ENCODE measurements at regions not wholly inside any gene's neighbourhood (a gene's known extent, or its start where the extent isn't known, plus 50 kb on each side); places are given as distances from the start of the nearest gene placed in this dataset.
A peak's percentile ranks its signal among the peaks of the same experiment; 100 is the strongest.

GRCh38 chr9:91131433-91131839 is 230.3 kb downstream of the AUH start:
- no peak overlapping the region for H3K4me3 ChIP-seq (ENCODE audit: low read length)
- TF ChIP-seq ZNF274 (IDR thresholded peaks at IDR 0.05; ENCODE audit: low read depth, low read length): no peak

DNA sequence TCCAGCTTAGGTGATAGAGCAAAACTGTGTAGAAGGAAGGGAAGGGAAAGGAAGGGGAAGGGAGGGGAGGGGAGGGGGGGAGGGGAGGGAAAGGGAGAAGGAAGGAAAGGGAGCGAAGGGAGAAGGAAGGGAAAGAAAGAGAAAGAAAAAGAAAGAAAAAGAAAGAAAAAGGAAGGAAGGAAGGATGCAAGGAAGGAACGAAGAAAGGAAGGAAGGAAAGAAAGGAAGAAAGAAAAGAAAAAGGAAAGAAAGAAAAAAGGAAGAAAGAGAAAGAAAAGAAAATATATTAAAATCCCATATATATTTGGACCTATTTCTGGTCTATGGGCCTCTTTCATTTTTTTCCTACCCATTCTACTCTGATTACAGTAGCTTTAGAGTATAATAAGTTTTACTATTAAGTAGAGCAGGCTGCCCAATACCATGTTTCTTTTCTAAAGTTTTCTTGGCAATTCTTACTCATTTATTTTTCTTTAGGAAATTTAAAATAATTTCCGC is 229.1 kb downstream of the AUH start:
- no peak overlapping the region for H3K4me3 ChIP-seq (ENCODE audit: low read length)
- no peak for TF ChIP-seq ZNF274 (IDR thresholded peaks at IDR 0.05; ENCODE audit: low read depth, low read length)

GRCh38 chr9:91134608-91135007 is 227.1 kb downstream of the AUH start:
- no peak for TF ChIP-seq ZNF274 (IDR thresholded peaks at IDR 0.05; ENCODE audit: low read depth, low read length)

DNA sequence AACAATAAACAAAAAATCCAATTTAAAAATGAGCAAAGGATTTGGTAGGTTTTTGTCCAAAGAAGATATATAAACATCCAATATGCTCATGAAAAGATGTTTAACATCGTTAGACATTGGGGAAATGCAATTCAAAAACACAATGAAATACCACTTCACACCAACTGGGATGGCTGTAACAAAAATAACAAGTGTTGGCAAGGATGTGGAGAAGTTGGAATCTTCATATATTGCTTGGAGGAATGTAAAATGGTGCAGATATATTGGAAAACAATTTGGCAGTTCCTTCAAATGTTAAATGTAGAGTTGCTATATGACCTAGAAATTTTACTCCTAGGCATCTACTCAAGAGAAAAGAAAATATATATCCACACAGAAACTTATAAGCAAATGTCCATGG is 224.3 kb downstream of the AUH start:
- TF ChIP-seq ZNF274 (IDR thresholded peaks at IDR 0.05; ENCODE audit: low read depth, low read length): no peak
- H3K4me3 ChIP-seq (ENCODE audit: low read length): no peak overlapping the region

More at GRCh38 chr9:91134608-91135007, 227.1 kb downstream of the AUH start:
- H3K4me3 ChIP-seq (ENCODE audit: low read length): no peak overlapping the region

- no peak overlapping the region for H3K4me3 ChIP-seq (ENCODE audit: low read length)
- TF ChIP-seq ZNF274 (IDR thresholded peaks at IDR 0.05; ENCODE audit: low read depth, low read length): no peak
These were observed 223.0 kb downstream of the AUH start for GRCh38 chr9:91138760-91139159.

DNA sequence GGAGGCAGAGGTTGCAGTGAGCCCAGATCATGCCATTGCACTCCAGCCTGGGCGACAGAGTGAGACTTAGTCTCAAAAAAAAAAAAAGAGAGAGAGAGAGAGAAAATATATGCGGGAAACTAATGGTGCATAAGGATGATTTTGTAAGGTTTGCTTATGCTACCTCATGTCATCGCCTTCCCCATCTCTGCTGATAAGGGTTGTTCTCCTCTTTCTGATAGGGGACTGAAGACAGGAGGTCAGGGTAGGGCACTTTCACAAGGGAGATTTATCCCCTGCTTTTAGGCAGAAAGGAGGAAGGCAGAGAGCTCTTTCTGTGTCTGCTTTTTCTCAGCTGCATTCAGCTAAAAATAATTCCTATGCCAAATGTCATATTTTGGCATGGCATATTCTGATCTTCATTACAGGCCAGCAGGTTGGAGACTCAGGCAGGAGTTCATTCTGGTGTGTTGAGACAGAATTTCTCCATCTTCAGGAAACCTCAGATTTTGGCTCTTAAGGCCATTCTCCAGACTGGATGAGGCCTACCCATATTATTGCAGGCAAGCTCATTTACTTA is 220.2 kb downstream of the AUH start:
- H3K4me3 ChIP-seq (ENCODE audit: low read length): no peak overlapping the region
- TF ChIP-seq ZNF274 (IDR thresholded peaks at IDR 0.05; ENCODE audit: low read depth, low read length): no peak

DNA sequence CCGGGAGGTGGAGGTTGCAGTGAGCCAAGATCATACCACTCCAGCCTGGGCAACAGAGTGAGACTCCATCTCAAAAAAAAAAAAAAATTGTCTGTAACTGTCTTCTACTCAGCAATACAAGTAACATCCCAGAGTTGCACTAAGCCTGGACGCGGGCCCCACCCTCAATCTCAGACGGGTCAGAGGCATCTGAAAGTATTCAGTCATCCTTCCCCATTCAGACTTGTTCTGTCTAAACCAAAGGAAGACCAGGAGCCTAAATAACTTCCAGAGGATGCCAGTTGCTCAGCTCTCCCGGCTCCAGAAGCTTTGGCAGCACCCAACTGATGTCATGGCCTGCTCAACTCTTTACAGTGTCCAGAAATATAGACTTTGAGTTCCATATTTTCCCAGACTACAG is 218.6 kb downstream of the AUH start:
- H3K4me3 ChIP-seq (ENCODE audit: low read length): no peak overlapping the region
- no peak for TF ChIP-seq ZNF274 (IDR thresholded peaks at IDR 0.05; ENCODE audit: low read depth, low read length)

- no peak overlapping the region for H3K4me3 ChIP-seq (ENCODE audit: low read length)
- no peak for TF ChIP-seq ZNF274 (IDR thresholded peaks at IDR 0.05; ENCODE audit: low read depth, low read length)
These were observed 218.1 kb downstream of the AUH start for GRCh38 chr9:91143642-91144041.

- no peak for TF ChIP-seq ZNF274 (IDR thresholded peaks at IDR 0.05; ENCODE audit: low read depth, low read length)
- no peak overlapping the region for H3K4me3 ChIP-seq (ENCODE audit: low read length)
These were observed 216.9 kb downstream of the AUH start for GRCh38 chr9:91144769-91145168.

DNA sequence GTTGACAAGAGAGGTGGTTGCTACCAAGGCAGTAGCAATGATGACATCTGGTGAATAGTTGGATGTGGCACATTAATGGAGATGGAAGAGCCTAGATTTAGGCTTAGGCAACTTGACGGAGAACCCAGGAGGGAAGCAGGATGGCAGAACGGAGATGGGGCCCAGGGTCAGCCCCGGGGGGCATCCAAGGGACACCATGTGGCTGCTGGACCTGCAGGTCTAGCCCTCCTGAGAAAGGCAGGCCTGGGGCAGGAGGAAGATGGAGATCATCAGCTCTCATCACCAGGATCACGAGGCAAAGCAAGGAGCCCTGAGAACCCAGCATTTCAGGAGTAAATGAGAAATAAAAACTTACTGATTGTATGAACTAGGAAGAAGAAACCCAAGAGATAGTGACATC is 216.2 kb downstream of the AUH start:
- no peak for TF ChIP-seq ZNF274 (IDR thresholded peaks at IDR 0.05; ENCODE audit: low read depth, low read length)
- H3K4me3 ChIP-seq (ENCODE audit: low read length): no peak overlapping the region

DNA sequence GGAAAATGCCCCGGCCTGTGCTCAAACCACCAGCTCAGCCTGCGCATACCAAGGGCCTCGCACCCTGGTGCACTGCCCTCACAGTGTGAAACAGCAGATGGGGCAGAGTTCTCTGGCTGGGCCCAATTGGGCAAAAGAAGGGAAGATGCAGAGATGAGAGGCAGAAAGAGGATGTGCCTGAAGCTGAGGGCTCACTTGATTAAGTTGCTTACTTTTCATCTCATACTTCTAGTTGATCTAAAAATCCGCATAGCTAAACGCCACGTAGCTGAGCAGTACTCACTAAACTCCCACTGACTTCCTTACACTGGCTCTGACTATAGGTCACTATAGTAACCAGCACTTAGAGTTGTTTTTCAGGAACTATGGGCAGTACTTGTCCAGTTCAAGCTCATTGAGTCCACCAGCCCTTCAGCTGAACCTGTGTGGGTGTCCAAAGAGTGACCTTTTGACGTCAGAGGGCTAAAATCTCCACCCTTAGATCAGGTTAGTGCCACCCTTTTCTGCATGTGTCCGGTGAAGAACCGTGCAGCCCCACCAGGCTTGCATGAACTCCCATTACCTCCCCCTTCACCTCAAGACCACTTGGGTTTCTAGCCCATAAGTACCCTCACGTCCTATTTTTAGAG is 215.2 kb downstream of the AUH start:
- TF ChIP-seq ZNF274 (IDR thresholded peaks at IDR 0.05; ENCODE audit: low read depth, low read length): no peak
- H3K4me3 ChIP-seq (ENCODE audit: low read length): no peak overlapping the region

DNA sequence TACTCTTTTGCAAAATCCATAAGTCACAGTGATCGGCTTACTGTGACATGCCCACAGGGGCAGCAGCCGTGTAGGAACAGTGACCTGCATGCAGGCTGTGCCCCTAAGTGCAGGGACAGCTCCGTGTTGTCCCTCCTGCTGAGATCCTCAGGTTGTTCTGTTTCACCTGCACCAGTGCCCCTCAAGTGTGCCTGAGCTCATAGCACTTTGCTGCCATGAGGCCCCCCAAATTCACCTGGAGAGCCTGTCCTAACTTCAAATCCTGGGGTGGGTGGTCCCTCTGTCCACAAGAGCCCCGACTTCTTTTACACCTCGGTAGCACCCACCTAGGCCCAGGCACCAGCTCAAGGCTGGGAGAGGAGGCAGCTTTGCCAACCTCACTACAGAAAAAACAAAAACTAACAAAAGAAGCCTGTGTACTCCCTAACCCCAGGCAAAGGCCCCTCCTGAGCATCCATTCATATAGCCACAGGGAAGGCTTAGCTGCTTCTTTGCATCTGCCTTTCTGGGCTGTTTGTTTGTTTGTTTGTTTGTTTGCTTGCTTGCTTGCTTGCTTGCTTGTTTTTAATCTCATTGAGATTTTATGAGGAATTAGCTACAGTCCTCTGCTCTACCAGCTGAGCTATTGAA is 214.5 kb downstream of the AUH start:
- H3K4me3 ChIP-seq (ENCODE audit: low read length): no peak overlapping the region
- TF ChIP-seq ZNF274 (IDR thresholded peaks at IDR 0.05; ENCODE audit: low read depth, low read length): no peak

DNA sequence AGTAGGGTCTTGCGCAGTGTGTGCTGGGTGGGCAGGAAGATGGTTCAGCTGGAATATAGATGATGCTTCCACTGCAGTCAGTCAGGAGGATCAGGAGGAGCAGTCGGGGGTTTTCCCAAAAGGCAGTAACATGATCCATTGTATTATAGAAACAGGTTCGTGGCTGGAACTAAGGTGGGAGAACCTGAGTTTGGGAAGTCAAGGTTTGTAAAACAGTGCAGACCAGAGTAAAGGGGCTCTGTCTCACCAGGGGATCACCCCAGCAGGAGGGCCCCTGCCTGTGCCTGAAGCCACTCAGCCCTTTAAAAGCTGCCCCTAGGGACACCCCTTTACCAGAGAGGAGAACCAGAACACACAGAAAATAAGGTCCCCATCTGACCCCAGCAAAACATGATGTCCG is 213.4 kb downstream of the AUH start:
- TF ChIP-seq ZNF274 (IDR thresholded peaks at IDR 0.05; ENCODE audit: low read depth, low read length): no peak
- H3K4me3 ChIP-seq (ENCODE audit: low read length): peak overlapping the region; percentile 31; the same call in 1 of the 2 replicates

DNA sequence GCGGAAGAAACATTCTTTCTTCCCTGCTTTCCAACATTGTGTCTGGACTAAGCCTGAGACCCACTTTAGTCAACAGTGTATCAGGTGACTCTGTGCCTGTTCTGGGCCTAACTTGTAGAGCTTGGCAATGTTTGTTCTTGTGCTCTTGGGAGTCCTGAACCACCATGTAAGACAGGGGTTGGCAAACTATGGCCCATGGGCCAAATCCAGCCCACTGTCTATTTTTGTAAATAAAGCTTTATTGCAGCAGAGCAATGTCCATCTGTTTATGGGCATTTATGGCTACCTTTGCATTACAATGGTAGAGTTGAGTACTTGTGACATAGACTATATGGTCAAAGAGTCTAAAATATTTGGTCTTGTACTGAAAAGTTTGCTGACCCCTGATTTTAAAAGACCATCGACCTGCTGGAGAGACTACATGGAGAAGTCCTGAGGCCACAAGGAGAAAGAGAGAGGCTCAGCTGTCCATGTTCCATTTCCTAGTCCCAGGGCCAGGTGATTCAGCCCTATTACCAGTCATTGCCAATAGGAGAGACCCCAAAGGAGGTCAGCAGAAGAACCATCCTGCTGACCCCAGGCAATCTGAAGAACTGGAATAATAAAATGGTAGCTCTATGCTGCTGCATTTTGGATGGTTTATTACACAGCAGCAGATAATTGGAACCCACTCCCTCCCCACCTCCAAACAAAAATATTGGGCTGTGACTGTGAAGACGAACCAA is 211.3 kb downstream of the AUH start:
- peak overlapping the region; percentile 17; the same call in 1 of the 2 replicates for H3K4me3 ChIP-seq (ENCODE audit: low read length)
- TF ChIP-seq ZNF274 (IDR thresholded peaks at IDR 0.05; ENCODE audit: low read depth, low read length): no peak

Data from GM08714 (cell line).